KMS-11 (cell line): ENCODE measurements at regions not wholly inside any gene's neighbourhood (a gene's known extent, or its start where the extent isn't known, plus 50 kb on each side); places are given as distances from the start of the nearest gene placed in this dataset.

Source experiments
- H2AFZ ChIP-seq: fragments of 200-600 bp; sonication (generic); 2 replicates; pipeline ENCODE4 v1.6.1; 2016; ENCODE audit warnings: antibody characterized with exemption, mixed run types, low read depth
- H3K27ac ChIP-seq: fragments of 200-600 bp; sonication (generic); 2 replicates; pipeline ENCODE4 v1.6.1; 2016; ENCODE audit warnings: mild to moderate bottlenecking, mixed run types
- H3K27me3 ChIP-seq: fragments of 200-600 bp; sonication (generic); 2 replicates; pipeline ENCODE4 v1.6.1; 2017; ENCODE audit warnings: mild to moderate bottlenecking, low read depth, mixed run types, moderate library complexity; ENCODE audit not compliant: insufficient read depth
- H3K36me3 ChIP-seq: fragments of 200-600 bp; sonication (generic); 2 replicates; pipeline ENCODE4 v1.6.1; 2017; ENCODE audit warnings: mild to moderate bottlenecking, mixed run types; ENCODE audit not compliant: insufficient read depth
- H3K4me1 ChIP-seq: fragments of 200-600 bp; sonication (generic); 2 replicates; pipeline ENCODE4 v1.6.1; 2016; ENCODE audit warnings: mild to moderate bottlenecking, low read depth, mixed run types; ENCODE audit not compliant: poor library complexity, severe bottlenecking
- H3K4me2 ChIP-seq: fragments of 200-600 bp; sonication (generic); 2 replicates; pipeline ENCODE4 v1.7.0; 2016; ENCODE audit warnings: mild to moderate bottlenecking, mixed run types
- H3K4me3 ChIP-seq: fragments of 200-600 bp; sonication (generic); IDR thresholded peaks from 2 replicates; pipeline ENCODE4 v1.6.1; 2017; ENCODE audit warnings: low read depth, low read length, mixed read lengths; ENCODE audit not compliant: insufficient read depth
- H3K79me2 ChIP-seq: fragments of 200-600 bp; sonication (generic); 2 replicates; pipeline ENCODE4 v1.6.1; 2016; ENCODE audit warnings: low read depth, mixed run types; ENCODE audit not compliant: insufficient read depth
- H3K9ac ChIP-seq: fragments of 200-600 bp; sonication (generic); 2 replicates; pipeline ENCODE4 v1.6.1; 2016; ENCODE audit warnings: mild to moderate bottlenecking, mixed run types
- H4K20me1 ChIP-seq: fragments of 200-600 bp; sonication (generic); 2 replicates; pipeline ENCODE4 v1.6.1; 2016; ENCODE audit warnings: mild to moderate bottlenecking, mixed run types; ENCODE audit not compliant: insufficient read depth
- CTCF ChIP-seq: fragments of 200-600 bp; sonication (generic); conservative IDR thresholded peaks from 2 replicates; pipeline ENCODE4 v1.6.1; 2017; ENCODE audit warnings: low read depth, mild to moderate bottlenecking, antibody characterized with exemption, low read length, moderate library complexity, mixed read lengths

GRCh38 chr2:212945526-212945925 lies 205.9 kb downstream of the IKZF2 start:
- H3K4me2 ChIP-seq: no peak overlapping the region
- no peaks in the 10 kb centered on the region for H3K79me2 ChIP-seq
- no peaks in the 10 kb centered on the region for H3K36me3 ChIP-seq
- H2AFZ ChIP-seq: no peak overlapping the region
- no peak overlapping the region for H3K9ac ChIP-seq
- TF ChIP-seq CTCF: no peak
- H3K27me3 ChIP-seq: no peaks in the 10 kb centered on the region
- H3K4me3 ChIP-seq: no peak overlapping the region
- H4K20me1 ChIP-seq: no peaks in the 10 kb centered on the region
- no peak overlapping the region for H3K27ac ChIP-seq
- no peaks in the 10 kb centered on the region for H3K4me1 ChIP-seq

- Histone ChIP-seq H3K79me2 (no peaks in the 10 kb centered on the region), H3K27ac (no peak overlapping the region), H3K36me3 (no peaks in the 10 kb centered on the region), H3K4me1 (no peaks in the 10 kb centered on the region), H3K4me3 (no peak overlapping the region), H2AFZ (no peak overlapping the region), H3K9ac (no peak overlapping the region), H3K4me2 (no peak overlapping the region), H3K27me3 (no peaks in the 10 kb centered on the region), H4K20me1 (no peaks in the 10 kb centered on the region)
- TF ChIP-seq CTCF: no peak
Measured at GRCh38 chr2:212943351-212943750, 208.1 kb downstream of the IKZF2 start.

GRCh38 chr2:212941361-212941760 lies 210.1 kb downstream of the IKZF2 start:
- no peak overlapping the region for H3K4me2 ChIP-seq
- H2AFZ ChIP-seq: no peak overlapping the region
- H4K20me1 ChIP-seq: no peaks in the 10 kb centered on the region
- no peak for TF ChIP-seq CTCF
- H3K27me3 ChIP-seq: no peaks in the 10 kb centered on the region
- H3K36me3 ChIP-seq: no peaks in the 10 kb centered on the region
- no peak overlapping the region for H3K9ac ChIP-seq
- no peak overlapping the region for H3K4me3 ChIP-seq
- peaks cover 3% of the 10 kb centered on the region for H3K4me1 ChIP-seq
- no peaks in the 10 kb centered on the region for H3K79me2 ChIP-seq
- H3K27ac ChIP-seq: no peak overlapping the region

GRCh38 chr2:212940816-212941215 lies 210.6 kb downstream of the IKZF2 start:
- H2AFZ ChIP-seq: no peak overlapping the region

More at GRCh38 chr2:212940816-212941215, 210.6 kb downstream of the IKZF2 start:
- Histone ChIP-seq H3K36me3 (no peaks in the 10 kb centered on the region), H3K4me3 (no peak overlapping the region), H3K4me2 (no peak overlapping the region), H3K79me2 (no peaks in the 10 kb centered on the region), H3K9ac (no peak overlapping the region), H3K27ac (no peak overlapping the region), H4K20me1 (no peaks in the 10 kb centered on the region), H3K4me1 (peaks cover 7% of the 10 kb centered on the region), H3K27me3 (no peaks in the 10 kb centered on the region)
- TF ChIP-seq CTCF: no peak
